Left lung (tissue), 4 donors: ENCODE measurements at regions not wholly inside any gene's neighbourhood (a gene's known extent, or its start where the extent isn't known, plus 50 kb on each side); places are given as distances from the start of the nearest gene placed in this dataset.

Source experiments
- ATAC-seq: fragments of 200-7000 bp; cut with Tn5 transposase; one replicate; pipeline ENCODE4 v1.9.1; 2020; ENCODE audit warnings: moderate library complexity
- DNase-seq, 4 donors: peaks; one replicate each; pipeline ENCODE4 v3.0.0-alpha.2; 2013 to 2020
- H3K27ac ChIP-seq, 2 donors: fragments of 200-600 bp; sonication (generic) in 1 of 2; one replicate each; pipeline versions ENCODE4 v1.5.0 to v1.8.0; 2020 to 2021
- H3K27me3 ChIP-seq, 2 donors: fragments of 200-600 bp; sonication (generic) in 1 of 2; one replicate each; pipeline versions ENCODE4 v1.5.0 to v1.8.0; 2020 to 2021
- H3K36me3 ChIP-seq, 2 donors: fragments of 200-600 bp; sonication (generic) in 1 of 2; one replicate each; pipeline versions ENCODE4 v1.5.0 to v1.8.0; 2020 to 2021
- H3K4me1 ChIP-seq, 2 donors: fragments of 200-600 bp; one replicate each; pipeline ENCODE4 v1.8.0; 2021
- H3K4me3 ChIP-seq, 2 donors: fragments of 200-600 bp; sonication (generic) in 1 of 2; one replicate each; pipeline versions ENCODE4 v1.5.0 to v1.8.0; 2020 to 2021; ENCODE audit warnings: mild to moderate bottlenecking in 1 of 2
- H3K9me3 ChIP-seq, 2 donors: fragments of 200-600 bp; sonication (generic) in 1 of 2; one replicate each; pipeline versions ENCODE4 v1.5.0 to v1.8.0; 2020 to 2021
- intact Hi-C, 2 donors: fragments of 100-400 bp; cut with DNase I; formaldehyde crosslinking; loops; one replicate each; pipeline versions ENCODE4 v1.11.2 to v1.14.2; 2022
- TF ChIP-seq, protein P1 (sequence below), 2 donors: fragments of 200-600 bp; sonication (generic) in 1 of 2; IDR thresholded peaks; one replicate each; pipeline versions ENCODE4 v1.5.0 to v1.8.0; 2021; ENCODE audit warnings: antibody characterized with exemption in 2 of 2
- donor health status: DM: no; HTN: yes; CAD: no.
- donor health status: DM: no; HTN: no; CAD: no.

DNA sequence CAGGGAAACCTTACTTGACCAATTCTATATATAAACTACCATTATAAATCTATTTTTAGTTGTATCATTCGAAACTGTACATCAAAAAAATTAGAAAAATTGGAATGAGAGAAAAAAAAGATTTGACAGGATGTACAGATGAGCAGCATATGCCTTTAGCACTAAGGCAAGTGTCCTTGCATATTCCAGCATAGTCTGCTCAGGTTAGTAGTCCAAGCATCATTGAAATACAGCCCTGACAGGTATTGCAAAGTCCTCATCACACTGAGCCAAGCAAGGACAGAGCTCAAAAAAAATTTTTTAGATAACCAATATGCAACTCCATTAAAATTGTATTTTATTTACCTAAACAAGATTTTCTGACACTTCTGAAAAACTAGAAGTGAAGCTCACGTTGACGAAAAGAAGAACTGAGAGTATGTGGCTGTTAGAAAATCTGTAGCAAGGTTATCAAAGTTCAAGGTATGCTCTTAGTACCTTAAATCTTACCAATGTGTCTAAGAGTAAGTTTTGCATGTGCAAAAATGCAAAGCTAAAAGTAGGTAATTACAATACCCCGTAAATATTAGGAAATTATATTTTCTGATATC, 465.6 kb upstream of the ADGRL4 start:
- H3K9me3 ChIP-seq = no peaks in the 10 kb centered on the region
- no peaks in the 10 kb centered on the region for H3K36me3 ChIP-seq
- TF ChIP-seq, protein P1, sequence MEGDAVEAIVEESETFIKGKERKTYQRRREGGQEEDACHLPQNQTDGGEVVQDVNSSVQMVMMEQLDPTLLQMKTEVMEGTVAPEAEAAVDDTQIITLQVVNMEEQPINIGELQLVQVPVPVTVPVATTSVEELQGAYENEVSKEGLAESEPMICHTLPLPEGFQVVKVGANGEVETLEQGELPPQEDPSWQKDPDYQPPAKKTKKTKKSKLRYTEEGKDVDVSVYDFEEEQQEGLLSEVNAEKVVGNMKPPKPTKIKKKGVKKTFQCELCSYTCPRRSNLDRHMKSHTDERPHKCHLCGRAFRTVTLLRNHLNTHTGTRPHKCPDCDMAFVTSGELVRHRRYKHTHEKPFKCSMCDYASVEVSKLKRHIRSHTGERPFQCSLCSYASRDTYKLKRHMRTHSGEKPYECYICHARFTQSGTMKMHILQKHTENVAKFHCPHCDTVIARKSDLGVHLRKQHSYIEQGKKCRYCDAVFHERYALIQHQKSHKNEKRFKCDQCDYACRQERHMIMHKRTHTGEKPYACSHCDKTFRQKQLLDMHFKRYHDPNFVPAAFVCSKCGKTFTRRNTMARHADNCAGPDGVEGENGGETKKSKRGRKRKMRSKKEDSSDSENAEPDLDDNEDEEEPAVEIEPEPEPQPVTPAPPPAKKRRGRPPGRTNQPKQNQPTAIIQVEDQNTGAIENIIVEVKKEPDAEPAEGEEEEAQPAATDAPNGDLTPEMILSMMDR (IDR thresholded peaks at IDR 0.05) = no peak
- H3K4me1 ChIP-seq = no peaks in the 10 kb centered on the region
- intact Hi-C loops = no loop called here
- ATAC-seq (no peak), DNase-seq (no peak)
- no peaks in the 10 kb centered on the region for H3K27me3 ChIP-seq
- H3K27ac ChIP-seq = no peak overlapping the region
- no peak overlapping the region for H3K4me3 ChIP-seq

DNA sequence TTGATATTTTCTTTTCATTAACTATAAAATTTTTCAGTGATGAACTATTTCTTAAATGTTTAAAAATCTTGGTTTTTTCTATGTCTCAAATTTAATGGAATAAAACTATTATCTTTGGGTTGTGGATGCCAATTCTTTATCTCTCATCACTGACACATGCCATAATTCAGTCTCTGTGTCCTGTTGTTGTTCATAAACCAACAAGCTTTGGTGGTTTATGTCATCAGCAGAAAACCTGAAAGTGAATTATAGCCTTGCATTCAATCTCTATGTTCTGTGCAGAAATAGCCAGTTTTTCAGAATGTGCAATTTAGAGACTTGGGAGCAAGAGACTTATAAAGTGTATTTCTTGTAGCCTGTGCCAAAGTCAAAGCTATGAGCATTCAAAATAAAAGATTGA, 462.6 kb upstream of the ADGRL4 start:
- no peaks in the 10 kb centered on the region for H3K4me1 ChIP-seq
- H3K27ac ChIP-seq = no peak overlapping the region
- ATAC-seq (no peak), DNase-seq (no peak)
- H3K36me3 ChIP-seq = no peaks in the 10 kb centered on the region
- intact Hi-C loops = no loop called here
- TF ChIP-seq, protein P1 (IDR thresholded peaks at IDR 0.05) = no peak
- H3K27me3 ChIP-seq = no peaks in the 10 kb centered on the region
- H3K9me3 ChIP-seq = no peaks in the 10 kb centered on the region
- H3K4me3 ChIP-seq = no peak overlapping the region

DNA sequence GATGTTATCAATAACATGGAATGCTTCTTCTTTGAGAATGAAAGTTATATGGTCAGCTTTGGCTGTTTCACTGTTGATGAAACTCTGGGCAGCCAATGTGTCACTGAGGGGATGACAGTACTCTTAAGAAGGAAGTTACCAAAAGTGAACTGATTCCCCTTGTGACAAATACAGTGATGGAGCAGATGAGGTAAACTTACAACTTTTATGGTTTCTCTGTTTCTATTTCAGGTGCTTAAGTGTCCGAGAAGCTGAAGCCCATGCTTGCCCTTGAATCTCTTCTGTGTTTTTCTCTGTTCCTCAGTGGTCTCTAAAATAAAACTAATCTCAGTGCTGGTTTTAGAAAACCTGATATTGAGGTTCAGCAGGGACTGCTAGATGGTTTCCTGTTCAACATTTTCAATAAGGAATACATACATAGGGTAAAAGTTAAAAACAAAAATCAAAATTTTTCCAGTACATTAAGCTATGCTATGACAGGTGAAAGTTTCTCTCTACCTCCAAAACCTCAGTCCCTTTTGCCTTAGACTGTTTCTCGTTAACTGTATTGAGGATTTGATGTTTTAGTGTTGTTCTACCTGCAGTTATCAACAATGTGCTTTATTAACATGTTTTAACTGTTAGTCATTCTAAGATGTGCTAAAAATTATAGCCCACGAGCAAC, 454.4 kb upstream of the ADGRL4 start:
- TF ChIP-seq, protein P1 (IDR thresholded peaks at IDR 0.05) = no peak
- Histone ChIP-seq H3K27me3 (no peaks in the 10 kb centered on the region), H3K9me3 (no peaks in the 10 kb centered on the region), H3K4me1 (no peaks in the 10 kb centered on the region), H3K4me3 (no peak overlapping the region), H3K36me3 (no peaks in the 10 kb centered on the region), H3K27ac (no peak overlapping the region)
- no peak for ATAC-seq
- intact Hi-C loops = no loop called here
- DNase-seq = no peak

DNA sequence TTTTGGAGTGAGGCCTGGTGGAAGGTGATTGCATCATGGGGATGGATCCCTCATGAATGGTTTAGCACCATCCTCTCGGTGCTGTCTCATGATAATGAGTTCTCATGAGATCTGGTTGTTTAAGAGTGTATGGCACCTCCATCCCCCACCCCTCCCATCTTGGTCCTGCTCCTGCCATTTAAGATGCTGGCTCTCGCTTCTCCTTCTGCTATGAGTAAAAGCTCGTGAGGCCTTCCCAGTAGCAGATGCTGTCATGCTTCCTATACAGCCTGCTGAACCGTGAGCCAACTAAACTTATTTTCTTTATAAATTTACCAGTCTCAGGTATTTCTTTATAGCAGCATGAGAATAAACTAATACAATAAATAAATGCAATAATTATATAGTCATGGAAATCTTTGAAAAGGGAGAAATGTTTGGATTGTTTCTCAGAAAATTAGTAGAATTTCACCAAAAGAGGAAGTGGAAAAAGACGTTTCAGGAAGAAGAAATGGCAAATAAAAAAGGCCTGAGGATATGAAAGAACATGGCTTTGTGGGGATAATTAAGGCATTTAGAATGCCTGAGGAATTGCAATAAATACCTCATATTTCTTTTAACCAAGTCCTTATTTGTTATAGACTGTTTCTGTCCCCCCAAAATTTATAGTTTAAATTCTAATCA, 451.2 kb upstream of the ADGRL4 start:
- TF ChIP-seq, protein P1 (IDR thresholded peaks at IDR 0.05) = no peak
- Histone ChIP-seq H3K36me3 (no peaks in the 10 kb centered on the region), H3K9me3 (no peaks in the 10 kb centered on the region), H3K27ac (no peak overlapping the region), H3K27me3 (no peaks in the 10 kb centered on the region), H3K4me1 (no peaks in the 10 kb centered on the region), H3K4me3 (no peak overlapping the region)
- DNase-seq (no peak), ATAC-seq (no peak)
- intact Hi-C loops = no loop called here

DNA sequence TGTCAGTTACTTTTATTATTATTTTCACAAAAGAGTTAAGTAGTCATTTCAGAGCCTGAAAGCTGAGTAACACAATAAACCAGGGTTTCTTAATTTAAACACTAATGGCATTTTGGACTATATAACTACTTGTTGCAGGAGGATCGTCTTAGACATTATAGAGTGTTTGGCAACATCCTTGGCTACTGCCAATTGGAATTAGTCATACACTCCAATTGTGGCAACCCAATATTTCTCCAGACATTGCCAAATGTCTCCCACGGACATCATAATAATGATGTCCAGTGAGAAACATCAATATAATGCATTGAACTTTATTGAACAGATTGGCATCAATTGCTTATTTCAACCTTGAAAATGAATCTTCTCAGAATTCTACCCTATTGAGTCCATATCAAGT, 441.9 kb upstream of the ADGRL4 start:
- ATAC-seq (no peak), DNase-seq (no peak)
- Histone ChIP-seq H3K4me1 (no peaks in the 10 kb centered on the region), H3K36me3 (no peaks in the 10 kb centered on the region), H3K27ac (no peak overlapping the region), H3K27me3 (no peaks in the 10 kb centered on the region), H3K4me3 (no peak overlapping the region), H3K9me3 (no peaks in the 10 kb centered on the region)
- TF ChIP-seq, protein P1 (IDR thresholded peaks at IDR 0.05) = no peak
- intact Hi-C loops = no loop called here
